Prostate gland (tissue), 2 donors: ENCODE measurements at regions not wholly inside any gene's neighbourhood (a gene's known extent, or its start where the extent isn't known, plus 50 kb on each side); places are given as distances from the start of the nearest gene placed in this dataset.

Experiments used
- POLR2A ChIP-seq: fragments of 450-650 bp; IDR thresholded peaks from one replicate; pipeline ENCODE4 v1.6.1; 2016; ENCODE audit warnings: antibody characterized with exemption, mild to moderate bottlenecking
- TF ChIP-seq, protein P1 (sequence below), 4 experiments: fragments of 200-600 bp in 2 of 4; fragments of 450-650 bp in 2 of 4; sonication (generic) in 2 of 4; IDR thresholded peaks; 1 replicate in 3 of 4; 2 replicates in 1 of 4; pipeline ENCODE4 v1.5.1; 2016 to 2019; ENCODE audit warnings: antibody characterized with exemption in 4 of 4, mild to moderate bottlenecking in 2 of 4, moderate library complexity in 2 of 4

DNA sequence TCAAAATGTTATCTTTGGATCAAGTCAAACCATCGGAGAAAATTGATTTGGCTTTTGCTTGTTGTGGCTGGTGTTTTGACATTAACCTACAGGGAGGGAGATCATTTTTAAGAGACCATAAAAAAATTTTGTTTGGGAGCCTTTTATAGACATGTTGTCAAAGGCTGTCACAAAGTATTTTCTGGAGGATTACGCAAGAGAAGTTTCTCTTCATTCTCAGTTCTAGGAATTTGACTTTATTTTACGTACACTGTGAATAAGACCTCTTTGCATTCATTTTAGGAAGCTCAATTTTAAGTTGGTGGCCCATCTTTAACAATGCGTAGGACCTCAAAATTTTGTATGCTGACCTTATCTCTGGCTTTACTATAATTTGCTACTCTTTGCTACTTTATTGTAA lies 50.2 kb upstream of the SLC44A1 start:
- TF ChIP-seq, protein P1, sequence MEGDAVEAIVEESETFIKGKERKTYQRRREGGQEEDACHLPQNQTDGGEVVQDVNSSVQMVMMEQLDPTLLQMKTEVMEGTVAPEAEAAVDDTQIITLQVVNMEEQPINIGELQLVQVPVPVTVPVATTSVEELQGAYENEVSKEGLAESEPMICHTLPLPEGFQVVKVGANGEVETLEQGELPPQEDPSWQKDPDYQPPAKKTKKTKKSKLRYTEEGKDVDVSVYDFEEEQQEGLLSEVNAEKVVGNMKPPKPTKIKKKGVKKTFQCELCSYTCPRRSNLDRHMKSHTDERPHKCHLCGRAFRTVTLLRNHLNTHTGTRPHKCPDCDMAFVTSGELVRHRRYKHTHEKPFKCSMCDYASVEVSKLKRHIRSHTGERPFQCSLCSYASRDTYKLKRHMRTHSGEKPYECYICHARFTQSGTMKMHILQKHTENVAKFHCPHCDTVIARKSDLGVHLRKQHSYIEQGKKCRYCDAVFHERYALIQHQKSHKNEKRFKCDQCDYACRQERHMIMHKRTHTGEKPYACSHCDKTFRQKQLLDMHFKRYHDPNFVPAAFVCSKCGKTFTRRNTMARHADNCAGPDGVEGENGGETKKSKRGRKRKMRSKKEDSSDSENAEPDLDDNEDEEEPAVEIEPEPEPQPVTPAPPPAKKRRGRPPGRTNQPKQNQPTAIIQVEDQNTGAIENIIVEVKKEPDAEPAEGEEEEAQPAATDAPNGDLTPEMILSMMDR (IDR thresholded peaks at IDR 0.05): no peak
- TF ChIP-seq POLR2A: no peak
